ENCODE measurements at regions not wholly inside any gene's neighbourhood (a gene's known extent, or its start where the extent isn't known, plus 50 kb on each side); places are given as distances from the start of the nearest gene placed in this dataset.

DNA sequence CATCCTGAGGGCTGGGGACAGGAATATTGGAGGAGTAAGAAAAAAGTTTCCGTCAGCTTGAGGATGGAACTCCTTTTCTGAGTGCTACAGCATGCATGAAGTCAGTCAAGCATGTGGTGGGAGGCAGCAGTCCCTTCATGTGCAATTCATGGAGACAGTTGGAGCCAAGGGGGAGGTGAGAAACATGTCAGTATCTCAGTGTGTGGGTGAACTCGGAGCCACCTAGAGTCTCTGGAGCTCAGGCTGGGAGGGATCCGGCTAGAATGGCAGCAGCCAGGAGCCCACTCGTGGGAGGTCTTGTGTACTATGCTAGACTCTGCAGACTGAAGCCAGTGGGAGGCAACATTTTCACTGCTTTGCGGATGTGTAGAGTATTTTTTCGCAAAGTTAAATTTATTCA is 60.3 kb downstream of the AVPR1A start:
- DNase-seq: no peak

DNA sequence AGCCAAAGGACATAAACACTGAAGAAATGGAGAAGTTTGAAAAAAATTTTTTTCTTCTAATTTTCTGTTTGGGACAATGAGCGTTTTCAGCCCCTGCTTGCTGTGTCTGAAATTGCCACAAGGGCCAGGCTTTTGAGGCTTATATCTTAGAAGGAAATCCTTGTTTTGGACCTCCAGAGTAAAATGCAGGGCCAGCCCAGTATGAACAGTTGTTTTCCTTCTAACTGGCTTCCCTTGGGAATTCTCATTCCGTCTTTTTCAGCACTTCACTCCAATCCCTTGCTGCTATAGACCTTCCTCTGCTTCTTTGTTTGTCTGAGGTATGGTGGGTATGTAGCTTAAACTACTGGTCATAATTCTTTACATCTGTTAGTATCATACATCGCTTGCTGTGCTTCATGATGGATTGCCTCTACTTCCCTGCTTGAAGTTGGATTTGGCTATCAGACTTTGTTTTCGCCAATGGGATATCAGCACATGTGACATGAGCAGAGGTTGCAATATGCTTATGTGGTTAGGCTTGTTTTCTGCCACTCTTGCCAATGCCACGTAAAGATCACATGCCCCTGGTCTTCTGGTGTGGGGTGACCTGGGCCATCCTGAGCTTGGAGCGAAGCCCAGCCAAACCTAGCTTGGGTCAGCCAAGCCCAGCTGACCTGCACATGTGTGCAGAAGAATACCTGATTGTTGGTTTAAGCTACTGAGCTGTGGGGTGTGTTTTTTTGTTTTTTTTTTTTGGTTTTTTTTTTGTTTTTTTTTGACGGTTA is 64.7 kb downstream of the AVPR1A start:
- no peak for DNase-seq

GRCh38 chr12:63085120-63085519 is 65.9 kb downstream of the AVPR1A start:
- DNase-seq: no peak

DNA sequence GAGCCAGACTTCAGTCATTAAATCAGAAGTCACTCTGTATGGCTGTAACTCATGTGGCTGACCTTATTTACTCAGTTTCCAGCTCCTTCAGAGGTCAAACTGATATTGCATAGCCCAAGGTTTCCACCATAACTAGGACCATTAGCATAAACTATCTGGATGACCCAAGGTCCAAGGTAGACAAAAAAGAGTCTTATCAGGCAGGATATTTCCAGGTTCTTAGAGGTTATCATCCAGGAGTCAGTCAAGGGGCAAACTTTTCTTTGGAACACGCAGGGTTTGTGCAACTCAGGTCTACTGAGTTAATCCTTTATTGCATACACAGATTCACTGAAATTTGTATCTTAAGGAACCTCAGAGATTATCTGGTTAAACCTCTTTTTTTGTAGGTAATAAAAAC is 66.5 kb downstream of the AVPR1A start:
- DNase-seq: no peak

DNA sequence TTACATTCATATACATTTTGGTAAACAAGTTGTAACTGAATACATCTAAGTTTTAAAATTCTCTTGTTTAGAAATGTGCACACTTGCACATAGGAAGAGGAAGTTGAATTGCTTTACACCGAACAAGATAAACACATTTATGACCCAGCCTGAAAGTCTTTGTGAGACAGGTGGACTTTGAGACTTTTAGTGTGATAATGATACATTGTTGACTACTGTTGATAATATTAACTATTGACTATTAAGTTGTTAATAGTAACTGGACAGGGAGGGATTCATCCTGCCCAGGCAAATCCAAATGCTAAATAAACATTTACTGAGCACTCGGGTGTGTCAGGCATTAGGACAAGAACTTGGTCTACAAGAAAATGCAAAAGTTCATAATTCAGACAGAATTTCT is 68.0 kb downstream of the AVPR1A start:
- DNase-seq: peak; percentile 53

DNA sequence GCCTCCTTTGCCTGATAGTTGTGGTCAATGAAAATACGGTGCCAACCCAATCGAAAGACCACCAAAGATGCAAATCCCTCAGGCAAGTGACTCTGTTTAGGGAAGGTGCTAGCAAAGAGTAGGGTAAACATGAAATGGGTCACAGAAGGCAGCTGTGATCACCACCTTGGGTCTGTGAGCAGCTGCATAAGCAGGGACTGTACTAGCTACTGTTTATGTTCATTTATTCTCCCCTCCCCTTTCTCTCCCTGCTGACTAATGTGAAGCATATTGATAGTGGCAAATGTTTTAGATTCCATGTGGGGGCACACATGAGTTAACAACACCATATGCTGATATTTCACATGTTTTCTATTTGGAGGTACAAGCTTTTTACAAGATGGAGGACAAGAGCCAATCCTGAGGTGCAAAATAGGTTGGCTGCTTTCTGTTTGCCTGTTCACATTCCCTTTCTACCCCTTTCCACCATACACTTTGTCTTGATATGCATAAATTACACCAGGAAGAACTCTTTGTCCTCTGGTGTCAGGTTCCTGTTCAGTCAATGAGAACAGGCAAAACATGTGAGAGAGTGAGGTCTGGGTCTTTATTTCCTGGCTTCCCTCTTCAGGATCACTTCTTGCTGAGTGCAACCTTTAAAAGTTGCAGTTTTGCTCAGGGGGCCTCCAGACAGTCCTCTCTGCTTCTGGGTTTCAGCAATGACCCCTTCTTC is 71.1 kb downstream of the AVPR1A start:
- peak; percentile 60 for DNase-seq

DNA sequence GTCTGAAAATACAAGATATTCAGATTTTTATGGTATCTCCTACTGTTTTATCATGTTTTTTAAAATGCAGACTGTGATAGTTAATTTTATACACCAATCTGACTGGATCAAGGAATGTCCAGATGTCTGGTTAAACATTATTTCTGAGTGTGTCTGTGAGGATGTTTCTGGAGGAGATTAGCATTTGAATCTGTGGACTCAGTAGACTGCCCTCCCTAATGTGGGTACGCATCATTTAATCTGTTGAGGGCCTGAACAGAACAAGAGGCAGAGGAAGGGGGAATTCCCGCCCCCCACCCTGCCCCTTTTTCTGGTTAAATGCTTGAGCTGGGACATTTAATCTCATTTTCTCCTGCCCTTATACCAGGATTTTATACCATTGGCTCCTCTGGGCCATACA is 72.1 kb downstream of the AVPR1A start:
- DNase-seq: no peak

DNA sequence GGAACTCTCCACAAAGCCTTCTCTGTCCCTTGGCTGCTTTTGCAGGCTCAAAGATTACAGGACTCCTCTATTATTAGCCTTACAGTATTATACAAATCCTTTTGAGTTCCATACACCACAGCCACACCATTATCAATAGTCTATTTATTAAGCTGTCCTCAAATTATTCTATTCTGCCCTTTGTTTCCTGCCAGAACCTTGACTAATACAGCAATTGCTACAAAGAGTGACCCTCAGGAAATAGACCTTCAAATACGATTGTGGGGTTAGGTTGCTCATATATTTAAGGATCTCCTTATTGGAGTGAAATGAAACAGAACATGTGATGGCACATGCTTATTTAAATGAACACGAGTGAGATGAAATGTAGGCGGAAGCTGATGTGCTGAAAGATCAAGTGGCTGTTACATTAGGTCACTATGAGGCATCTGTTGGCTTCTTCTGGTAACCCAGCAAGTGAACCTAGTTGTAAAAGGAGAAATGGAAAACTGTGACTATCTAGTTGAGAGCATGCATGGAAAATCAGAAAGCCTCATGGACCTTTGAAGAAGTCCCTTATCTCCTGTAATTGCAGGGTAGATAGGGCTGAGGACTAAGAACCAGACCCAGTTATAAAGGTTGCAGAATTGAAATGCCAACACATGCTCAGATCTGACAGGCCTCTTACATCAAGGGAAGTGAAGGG is 75.5 kb downstream of the AVPR1A start:
- no peak for DNase-seq

DNA sequence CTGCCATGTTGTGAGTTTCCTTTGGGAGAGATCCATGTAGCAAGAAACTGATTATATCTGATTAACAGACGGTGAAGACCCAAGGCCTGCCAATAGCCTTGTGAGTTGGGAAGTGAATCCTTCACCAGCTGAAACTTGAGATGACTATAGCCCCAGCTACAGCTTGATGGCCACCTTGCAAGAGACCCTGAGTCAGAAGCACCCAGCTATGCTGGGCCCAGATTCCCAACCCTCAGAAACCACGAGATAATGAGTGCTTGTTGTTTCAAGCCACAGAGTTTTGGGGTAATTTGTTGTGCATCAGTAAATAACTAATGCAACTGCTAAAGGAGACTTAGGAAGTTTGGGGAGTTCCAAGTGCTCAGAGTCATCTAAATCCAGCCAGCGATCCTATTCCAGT is 80.3 kb downstream of the AVPR1A start:
- no peak for DNase-seq

DNA sequence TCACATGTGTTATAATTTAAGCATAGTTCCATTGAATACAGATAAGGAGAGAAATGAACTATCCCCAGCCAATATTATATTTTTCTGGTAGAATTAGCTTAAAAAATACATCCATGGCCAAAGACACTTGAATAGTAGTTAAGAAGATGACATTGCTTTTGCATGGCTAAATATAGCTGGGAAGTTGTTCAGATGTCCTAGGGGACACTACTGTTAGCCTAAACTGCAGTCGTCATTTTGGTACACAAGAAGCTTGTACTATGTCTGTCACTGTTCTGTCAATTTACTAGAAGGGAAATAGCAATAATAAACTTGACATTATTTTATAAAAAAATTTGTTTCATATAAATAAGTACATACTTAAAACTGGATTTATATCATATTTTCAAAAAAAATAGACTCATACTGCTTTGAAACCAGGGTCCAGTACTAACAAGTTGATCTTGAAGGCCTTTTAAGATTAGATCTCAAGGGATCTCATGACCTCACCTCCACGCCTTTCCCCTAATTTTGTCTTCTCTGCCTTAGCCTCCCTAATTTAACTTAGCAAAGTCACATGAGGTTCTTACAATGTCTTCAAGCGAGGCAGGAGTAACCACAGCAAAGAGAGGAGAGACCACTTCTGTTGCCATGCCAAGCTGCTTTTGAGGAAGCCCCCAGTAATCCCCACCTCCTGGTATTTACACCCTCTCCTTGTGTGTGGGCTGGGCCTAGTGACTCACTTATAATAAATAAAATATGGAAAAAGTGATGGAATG is 81.0 kb downstream of the AVPR1A start:
- no peak for DNase-seq

DNA sequence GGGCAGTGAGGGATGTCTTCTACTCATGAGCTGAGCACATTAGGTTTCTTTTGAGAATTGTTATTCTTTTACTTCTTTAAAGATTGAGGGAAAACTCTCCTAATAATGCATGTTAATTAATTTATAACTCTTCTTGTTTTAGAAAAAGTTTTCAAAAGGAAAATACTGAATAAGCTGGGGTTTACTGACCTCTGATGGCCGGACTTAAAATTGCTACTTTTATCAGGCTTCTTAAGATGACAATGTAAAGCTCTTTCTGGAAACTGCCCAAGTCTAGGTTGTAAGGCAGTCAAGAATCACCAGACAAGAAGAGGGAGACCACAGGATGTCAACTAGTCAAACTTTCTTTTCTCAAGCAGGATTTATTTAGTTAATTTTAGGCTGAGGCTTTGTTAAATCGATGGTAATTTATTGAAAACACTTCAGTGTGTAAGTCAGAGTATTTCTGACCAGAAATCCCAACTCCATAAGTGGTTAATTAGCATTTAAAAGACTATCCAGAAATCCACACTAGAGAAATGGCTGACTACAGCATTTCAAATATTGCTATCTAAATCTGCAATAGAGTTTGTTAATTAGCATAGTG is 82.1 kb downstream of the AVPR1A start:
- peak; percentile 78 for DNase-seq

- peak; percentile 72 for DNase-seq
Observed at GRCh38 chr12:63066782-63067181, 84.2 kb downstream of the AVPR1A start.

GRCh38 chr12:63066136-63066535 is 84.9 kb downstream of the AVPR1A start:
- DNase-seq: peak; percentile 16

DNA sequence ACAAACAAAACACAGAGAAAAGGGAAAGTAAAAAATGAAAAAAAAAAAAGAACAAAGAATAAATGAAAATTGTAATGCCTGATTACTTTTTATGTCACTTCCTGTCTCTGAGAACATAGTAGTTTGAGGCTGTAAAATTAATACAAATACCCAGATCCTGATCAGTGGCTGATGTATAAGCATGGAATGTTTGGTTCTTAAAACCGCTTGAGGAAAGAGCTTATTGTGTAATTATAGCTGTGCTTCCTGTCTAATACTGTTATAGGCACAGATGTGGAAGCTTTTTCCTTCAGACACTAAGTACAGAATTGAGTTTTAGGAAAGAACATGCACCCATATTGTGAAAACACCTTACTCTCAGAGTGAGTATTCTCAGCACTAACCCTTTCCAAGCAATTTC is 86.9 kb downstream of the AVPR1A start:
- no peak for DNase-seq

GRCh38 chr12:63056649-63057048 is 94.4 kb downstream of the AVPR1A start:
- no peak for DNase-seq

DNA sequence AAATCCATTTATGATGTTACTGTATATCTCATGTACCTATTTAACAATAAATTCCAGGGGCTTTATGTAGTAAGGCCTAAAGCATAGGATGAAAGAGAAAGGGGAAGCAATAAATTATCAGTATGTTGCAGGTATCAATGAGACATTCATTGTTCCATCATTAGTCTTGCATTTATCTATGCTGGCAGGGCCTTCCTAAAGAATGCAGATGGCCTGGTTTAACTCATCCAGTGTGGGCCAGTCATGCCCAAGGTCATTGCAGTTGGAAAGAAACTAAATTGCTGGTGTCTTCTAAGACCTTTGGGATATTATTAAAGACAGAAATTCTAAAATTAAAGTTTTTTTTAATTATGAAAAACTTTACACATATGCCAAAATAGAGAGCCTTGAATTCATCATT is 98.3 kb downstream of the AVPR1A start:
- DNase-seq: no peak

DNA sequence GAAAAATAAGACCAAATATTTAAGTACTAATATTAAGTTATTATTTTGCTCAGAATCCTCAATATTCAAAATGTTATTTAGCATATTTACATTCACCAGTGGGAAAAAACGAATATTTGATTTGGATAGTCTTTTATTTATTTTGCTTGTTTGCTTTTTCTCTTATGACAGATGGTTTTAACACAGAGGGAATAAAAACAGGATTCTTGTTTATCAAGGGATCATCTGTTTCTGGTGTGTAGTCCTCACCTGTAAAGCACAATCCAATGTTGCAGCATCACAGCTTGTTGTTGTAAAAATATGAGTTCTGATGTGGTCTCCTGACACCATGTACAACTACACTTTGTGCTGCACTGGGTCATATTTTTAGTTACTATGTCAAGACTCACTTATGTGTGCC is 103.9 kb downstream of the AVPR1A start:
- DNase-seq: peak; percentile 92

- no peak for DNase-seq
Observed at GRCh38 chr12:63045020-63045860, 105.8 kb downstream of the AVPR1A start.

- DNase-seq: no peak
Observed at GRCh38 chr12:63042646-63043045, 107.7 kb upstream of the PPM1H start.

GRCh38 chr12:63041601-63042000 is 106.7 kb upstream of the PPM1H start:
- DNase-seq: no peak

DNA sequence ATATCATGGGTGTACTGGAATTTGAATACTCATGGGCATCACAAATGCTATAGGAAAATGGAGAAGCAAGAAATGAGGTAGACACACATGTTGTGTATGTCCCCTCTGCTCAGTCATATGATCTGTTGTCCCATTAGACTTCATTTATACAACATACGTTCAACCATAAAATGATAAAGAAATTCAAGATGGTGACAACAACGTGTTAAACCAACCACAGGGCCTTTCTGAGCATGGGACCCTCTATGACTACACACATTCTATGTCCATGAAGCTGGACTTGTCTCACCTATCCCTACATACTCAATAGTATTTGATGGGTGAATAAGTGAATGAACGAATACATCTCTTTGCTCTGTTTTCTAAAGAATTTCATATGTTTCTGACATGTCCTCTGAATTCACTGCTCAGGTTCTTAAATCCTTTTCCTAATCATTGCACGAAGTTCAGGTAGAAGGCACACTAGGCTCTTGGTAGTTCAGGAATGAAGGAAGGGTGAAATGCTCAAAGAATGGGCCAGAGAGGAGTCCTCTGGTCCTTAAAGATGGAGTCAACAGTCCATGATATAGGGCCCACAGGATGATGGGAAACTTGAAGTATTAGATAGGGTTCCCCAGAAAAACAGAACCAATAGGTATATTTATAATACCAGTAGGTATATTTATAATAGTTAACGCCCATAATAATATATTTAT is 105.7 kb upstream of the PPM1H start:
- no peak for DNase-seq

Data from DMS53 (cell line).